OCI-LY7 (cell line): ENCODE measurements at regions not wholly inside any gene's neighbourhood (a gene's known extent, or its start where the extent isn't known, plus 50 kb on each side); places are given as distances from the start of the nearest gene placed in this dataset.

Experiments
- CTCF ChIP-seq: fragments of 200-600 bp; sonication (generic); conservative IDR thresholded peaks from 2 replicates; pipeline ENCODE4 v1.5.1; 2014; ENCODE audit warnings: mild to moderate bottlenecking, antibody characterized with exemption, low read length, moderate library complexity, mixed read lengths
- EZH2phosphoT487 ChIP-seq: fragments of 200-600 bp; sonication (generic); IDR thresholded peaks from 2 replicates; pipeline ENCODE4 v1.6.1; 2018; ENCODE audit warnings: low read depth, borderline replicate concordance, mild to moderate bottlenecking, mixed run types, antibody characterized with exemption, low read length, moderate library complexity, mixed read lengths

- TF ChIP-seq CTCF (no peak), EZH2phosphoT487 (no peak)
Observed at GRCh38 chr10:36452851-36453250, 672.5 kb upstream of the ANKRD30A start.
